ENCODE measurements at regions not wholly inside any gene's neighbourhood (a gene's known extent, or its start where the extent isn't known, plus 50 kb on each side); places are given as distances from the start of the nearest gene placed in this dataset.

DNA sequence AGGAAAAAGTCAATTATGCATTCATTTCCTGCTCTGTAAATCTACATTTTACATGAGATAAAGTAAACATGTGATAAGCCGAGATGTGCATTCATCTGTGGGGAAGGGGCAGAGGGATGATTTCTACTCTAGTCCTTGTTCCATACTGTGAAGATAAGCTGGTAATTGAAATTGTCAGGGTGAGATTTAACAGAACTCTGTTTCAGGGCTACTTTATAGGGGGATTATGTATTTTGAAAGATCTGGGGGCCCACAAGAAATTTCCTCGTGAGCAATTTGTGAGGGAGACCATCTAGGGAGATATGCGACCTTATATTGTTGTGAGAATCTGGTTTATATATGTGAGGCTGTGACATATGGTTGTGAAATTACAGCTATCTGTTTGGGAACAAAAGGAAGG, 73.1 kb upstream of the KCNK1 start:
- Histone ChIP-seq H3K9me3 (no peaks in the 10 kb centered on the region), H3K4me1 (no peaks in the 10 kb centered on the region), H3K36me3 (no peaks in the 10 kb centered on the region), H3K4me3 (no peak overlapping the region), H3K27ac (no peak overlapping the region), H3K27me3 (no peaks in the 10 kb centered on the region)
- no peak for ATAC-seq
- no peak for DNase-seq
- TF ChIP-seq POLR2A (IDR thresholded peaks at IDR 0.05) = no peak
- TF ChIP-seq, protein P1, sequence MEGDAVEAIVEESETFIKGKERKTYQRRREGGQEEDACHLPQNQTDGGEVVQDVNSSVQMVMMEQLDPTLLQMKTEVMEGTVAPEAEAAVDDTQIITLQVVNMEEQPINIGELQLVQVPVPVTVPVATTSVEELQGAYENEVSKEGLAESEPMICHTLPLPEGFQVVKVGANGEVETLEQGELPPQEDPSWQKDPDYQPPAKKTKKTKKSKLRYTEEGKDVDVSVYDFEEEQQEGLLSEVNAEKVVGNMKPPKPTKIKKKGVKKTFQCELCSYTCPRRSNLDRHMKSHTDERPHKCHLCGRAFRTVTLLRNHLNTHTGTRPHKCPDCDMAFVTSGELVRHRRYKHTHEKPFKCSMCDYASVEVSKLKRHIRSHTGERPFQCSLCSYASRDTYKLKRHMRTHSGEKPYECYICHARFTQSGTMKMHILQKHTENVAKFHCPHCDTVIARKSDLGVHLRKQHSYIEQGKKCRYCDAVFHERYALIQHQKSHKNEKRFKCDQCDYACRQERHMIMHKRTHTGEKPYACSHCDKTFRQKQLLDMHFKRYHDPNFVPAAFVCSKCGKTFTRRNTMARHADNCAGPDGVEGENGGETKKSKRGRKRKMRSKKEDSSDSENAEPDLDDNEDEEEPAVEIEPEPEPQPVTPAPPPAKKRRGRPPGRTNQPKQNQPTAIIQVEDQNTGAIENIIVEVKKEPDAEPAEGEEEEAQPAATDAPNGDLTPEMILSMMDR (IDR thresholded peaks at IDR 0.05 in 4 of 5, conservative IDR thresholded peaks at IDR 0.05 in 1 of 5) = no peak
- in situ Hi-C loops (cut with MboI; ENCODE audit: low sequenced_read_pairs in 4 of 4) = no loop called here
- intact Hi-C loops (cut with DNase I; ENCODE audit: low total_unique reads) = no loop called here

DNA sequence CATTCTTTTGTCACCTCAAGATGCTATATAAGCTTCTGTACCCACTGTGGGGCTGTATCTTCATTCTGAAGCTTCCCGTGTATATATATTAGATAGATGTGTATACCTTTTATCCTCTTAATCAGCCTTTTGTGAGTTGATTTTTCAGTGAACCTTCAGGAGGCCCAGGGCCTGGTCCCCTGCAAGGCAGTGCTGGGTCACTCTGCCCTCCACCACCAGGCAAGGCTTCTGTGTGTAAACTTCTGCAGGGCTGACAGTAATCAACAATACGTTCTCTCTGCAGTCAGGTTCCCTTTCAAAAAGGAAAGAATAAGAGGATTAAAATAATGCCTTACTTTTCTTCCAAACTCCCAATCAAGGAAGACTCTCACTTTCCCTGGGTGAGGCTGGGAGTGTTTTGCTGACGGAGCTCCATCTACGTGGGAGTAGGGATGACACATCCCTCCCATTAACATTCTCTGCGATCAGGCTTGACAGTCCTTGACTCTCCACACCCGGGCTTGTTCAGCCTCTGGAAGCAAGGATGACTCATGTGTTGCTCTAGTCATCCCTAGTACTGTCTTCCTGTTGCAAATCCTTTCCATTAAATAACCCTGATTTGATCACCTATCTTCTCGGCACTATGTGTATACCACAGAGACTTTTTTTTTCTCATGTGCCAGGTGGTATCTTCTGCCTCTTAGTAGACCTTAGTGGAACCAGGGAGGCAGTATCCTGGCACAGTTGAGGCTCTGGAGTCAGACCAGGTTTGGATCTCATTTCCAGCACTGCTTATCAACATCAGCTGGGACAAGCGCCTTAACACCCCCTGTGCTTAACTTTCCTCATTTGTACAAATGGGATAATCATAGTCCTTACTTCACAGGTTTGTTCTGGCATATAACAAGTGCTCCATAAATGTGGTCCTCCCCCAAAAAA, 70.3 kb upstream of the KCNK1 start:
- in situ Hi-C loops (cut with MboI; ENCODE audit: low sequenced_read_pairs in 4 of 4) (no loop called here), intact Hi-C loops (cut with DNase I; ENCODE audit: low total_unique reads) (no loop called here)
- ATAC-seq = no peak
- Histone ChIP-seq H3K9me3 (no peaks in the 10 kb centered on the region), H3K4me1 (no peaks in the 10 kb centered on the region), H3K4me3 (no peak overlapping the region), H3K27me3 (no peaks in the 10 kb centered on the region), H3K36me3 (no peaks in the 10 kb centered on the region), H3K27ac (no peak overlapping the region)
- no peak for DNase-seq
- TF ChIP-seq, protein P1 (IDR thresholded peaks at IDR 0.05 in 4 of 5, conservative IDR thresholded peaks at IDR 0.05 in 1 of 5) = no peak
- TF ChIP-seq POLR2A (IDR thresholded peaks at IDR 0.05) = no peak

DNA sequence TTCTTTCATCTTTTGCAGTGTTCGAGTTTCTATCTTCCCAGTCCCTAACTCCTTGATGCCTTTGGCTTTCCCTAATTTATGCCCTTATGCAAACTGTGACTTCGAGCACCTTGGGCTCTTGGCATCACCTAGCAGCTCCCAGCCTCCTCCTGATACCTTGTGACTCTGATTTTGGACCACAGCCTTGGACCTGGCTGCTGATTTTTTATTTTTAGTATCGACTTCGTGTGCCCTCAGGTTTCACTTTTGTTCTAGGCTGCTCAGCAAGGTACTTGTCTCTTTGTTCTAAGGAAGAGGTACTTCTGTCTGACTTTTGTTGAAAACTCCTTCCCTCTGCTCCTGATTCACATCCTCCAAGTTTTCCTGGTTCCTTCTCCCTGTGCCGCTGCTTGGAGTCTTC, 69.6 kb upstream of the KCNK1 start:
- no peak overlapping the region for H3K27ac ChIP-seq
- no peak overlapping the region for H3K4me3 ChIP-seq
- DNase-seq (no peak), ATAC-seq (no peak)
- no peaks in the 10 kb centered on the region for H3K36me3 ChIP-seq
- TF ChIP-seq, protein P1 (IDR thresholded peaks at IDR 0.05 in 4 of 5, conservative IDR thresholded peaks at IDR 0.05 in 1 of 5) = no peak
- TF ChIP-seq POLR2A (IDR thresholded peaks at IDR 0.05) = no peak
- no peaks in the 10 kb centered on the region for H3K9me3 ChIP-seq
- in situ Hi-C loops (cut with MboI; ENCODE audit: low sequenced_read_pairs in 4 of 4) (no loop called here), intact Hi-C loops (cut with DNase I; ENCODE audit: low total_unique reads) (no loop called here)
- no peaks in the 10 kb centered on the region for H3K4me1 ChIP-seq
- no peaks in the 10 kb centered on the region for H3K27me3 ChIP-seq

DNA sequence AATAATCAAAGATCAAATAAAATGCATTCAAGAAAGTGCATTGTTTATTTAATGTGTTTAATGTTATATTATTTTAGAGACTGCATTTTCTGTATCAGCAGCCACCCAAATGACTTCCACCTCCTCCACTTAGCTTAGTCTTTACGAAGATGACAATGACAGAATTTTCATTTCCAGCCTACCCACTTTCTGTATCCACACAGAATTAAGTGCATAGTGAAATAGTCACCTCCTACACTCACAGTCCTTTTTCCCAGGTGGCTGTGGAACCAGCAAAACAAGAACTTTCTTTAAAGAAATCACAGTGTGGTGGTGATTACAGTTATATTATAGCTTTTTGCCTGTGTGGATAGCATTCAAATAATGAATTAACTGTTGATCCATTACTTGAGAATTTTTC, 66.2 kb upstream of the KCNK1 start:
- no peaks in the 10 kb centered on the region for H3K4me1 ChIP-seq
- no peak overlapping the region for H3K27ac ChIP-seq
- intact Hi-C loops (cut with DNase I; ENCODE audit: low total_unique reads) = no loop called here
- no peak overlapping the region for H3K4me3 ChIP-seq
- TF ChIP-seq, protein P1 (IDR thresholded peaks at IDR 0.05 in 4 of 5, conservative IDR thresholded peaks at IDR 0.05 in 1 of 5) = no peak
- no peak for TF ChIP-seq POLR2A (IDR thresholded peaks at IDR 0.05)
- in situ Hi-C loops (cut with MboI; ENCODE audit: low sequenced_read_pairs in 4 of 4) = no loop called here
- ATAC-seq (no peak), DNase-seq (no peak)
- H3K9me3 ChIP-seq = no peaks in the 10 kb centered on the region
- no peaks in the 10 kb centered on the region for H3K27me3 ChIP-seq
- H3K36me3 ChIP-seq = no peaks in the 10 kb centered on the region

All from gastrocnemius medialis (tissue), 4 donors.